Panc1 (cell line): ENCODE measurements at regions not wholly inside any gene's neighbourhood (a gene's known extent, or its start where the extent isn't known, plus 50 kb on each side); places are given as distances from the start of the nearest gene placed in this dataset.

Source experiments
- ATAC-seq: fragments of 200-7000 bp; cut with Tn5 transposase; 2 replicates; pipeline ENCODE4 v1.9.1; 2020; ENCODE audit warnings: mild to moderate bottlenecking, moderate library complexity
- BruUV-seq: library from RNA; stranded (reverse); fragments of 400-500 nt; replicated peaks from 2 replicates; lab custom pipeline; 2021; lab: Mats Ljungman, UMichigan
- CTCF ChIA-PET: fragments of 300-600 bp; sonication (Branson Sonifier 250); formaldehyde crosslinking; loops from one replicate; lab custom pipeline; 2022; ENCODE audit warnings: antibody characterized with exemption; lab: Charles Lee
- POLR2A ChIA-PET: fragments of 300-600 bp; sonication (Branson Sonifier 250); formaldehyde crosslinking; loops from one replicate; lab custom pipeline; 2022; ENCODE audit warnings: antibody characterized with exemption; lab: Charles Lee
- DNase-seq: peaks from one replicate; pipeline ENCODE4 v3.0.0-alpha.2; 2010; ENCODE audit warnings: low read depth, low spot score
- H3K27ac ChIP-seq: 2 replicates; pipeline ENCODE4 v1.5.1; 2011; ENCODE audit warnings: mild to moderate bottlenecking, low read length, inconsistent platforms
- H3K27me3 ChIP-seq: fragments of 200-500 bp; sonication (Bioruptor generic); 2 replicates; pipeline ENCODE4 v1.6.0; 2014; ENCODE audit warnings: low read length, inconsistent platforms; ENCODE audit not compliant: control insufficient read depth, insufficient read depth
- H3K36me3 ChIP-seq: fragments of 200-500 bp; sonication (Bioruptor generic); 2 replicates; pipeline ENCODE4 v1.5.1; 2014; ENCODE audit warnings: inconsistent platforms, mild to moderate bottlenecking, low read length, moderate library complexity; ENCODE audit not compliant: control insufficient read depth, insufficient read depth
- H3K4me1 ChIP-seq: 2 replicates; pipeline ENCODE4 v1.5.1; 2011; ENCODE audit warnings: inconsistent platforms, mild to moderate bottlenecking, low read length, moderate library complexity; ENCODE audit not compliant: control insufficient read depth, insufficient read depth
- H3K4me3 ChIP-seq, 2 experiments: 2 replicates each; pipeline ENCODE4 v1.5.1; 2011 to 2012; ENCODE audit warnings: low read depth in 2 of 2, low read length in 2 of 2, mild to moderate bottlenecking in 2 of 2, inconsistent platforms in 1 of 2, moderate library complexity in 1 of 2
- H3K9me3 ChIP-seq: fragments of 200-500 bp; sonication (Bioruptor generic); 2 replicates; pipeline ENCODE4 v1.5.1; 2014; ENCODE audit warnings: low read depth, mild to moderate bottlenecking, inconsistent platforms, low read length, moderate library complexity; ENCODE audit not compliant: control insufficient read depth, insufficient read depth
- POLR2AphosphoS5 ChIP-seq: IDR thresholded peaks from 2 replicates; pipeline ENCODE4 v1.6.1; 2012; ENCODE audit warnings: mild to moderate bottlenecking, low read depth, low read length, moderate library complexity
- REST ChIP-seq, 2 experiments: IDR thresholded peaks; 2 replicates each; pipeline ENCODE4 v1.6.1; 2011 to 2012; ENCODE audit warnings: low read depth in 2 of 2, control low read depth in 1 of 2, low read length in 1 of 2, mild to moderate bottlenecking in 1 of 2, moderate library complexity in 1 of 2; ENCODE audit not compliant: insufficient read depth in 1 of 2
- SIN3A ChIP-seq: IDR thresholded peaks from 2 replicates; pipeline ENCODE4 v1.6.1; 2012; ENCODE audit warnings: low read depth, mild to moderate bottlenecking, low read length, moderate library complexity, borderline replicate concordance; ENCODE audit not compliant: insufficient read depth
- TCF7L2 ChIP-seq: IDR thresholded peaks from 2 replicates; pipeline ENCODE4 v1.6.1; 2011; ENCODE audit warnings: mild to moderate bottlenecking, low read depth, low read length, inconsistent platforms
- in situ Hi-C: cut with HindIII; loops from 2 replicates; pipeline ENCODE4 v1.10.0; 2016; ENCODE audit warnings: low sequenced_read_pairs, low pct_unique_long_range_greater_than_20kb
- intact Hi-C: fragments of 100-400 bp; cut with micrococcal nuclease; formaldehyde crosslinking; loops from one replicate; pipeline ENCODE4 v1.10.0; 2022; ENCODE audit not compliant: unreplicated experiment
- TF ChIP-seq, protein P1 (sequence below): fragments of 450-650 bp; IDR thresholded peaks from 2 replicates; pipeline ENCODE4 v1.5.1; 2017; ENCODE audit warnings: mild to moderate bottlenecking

GRCh38 chr6:92979281-92979680 is 440.1 kb downstream of the EPHA7 start:
- ATAC-seq (no peak), DNase-seq (no peak)
- H3K4me1 ChIP-seq, result no peaks in the 10 kb centered on the region
- H3K4me3 ChIP-seq, result no peak overlapping the region
- H3K27me3 ChIP-seq, result no peaks in the 10 kb centered on the region
- H3K9me3 ChIP-seq, result no peaks in the 10 kb centered on the region
- ChIA-PET POLR2A (no interaction called here), CTCF (no interaction called here)
- BruUV-seq, result no TSS peak
- TF ChIP-seq SIN3A (no peak), TCF7L2 (no peak), POLR2AphosphoS5 (no peak), REST (IDR thresholded peaks at IDR 0.05; ENCODE audit: insufficient read depth in 1 of 2, low read depth in 2 of 2, low read length in 1 of 2) (no peak)
- TF ChIP-seq, protein P1, sequence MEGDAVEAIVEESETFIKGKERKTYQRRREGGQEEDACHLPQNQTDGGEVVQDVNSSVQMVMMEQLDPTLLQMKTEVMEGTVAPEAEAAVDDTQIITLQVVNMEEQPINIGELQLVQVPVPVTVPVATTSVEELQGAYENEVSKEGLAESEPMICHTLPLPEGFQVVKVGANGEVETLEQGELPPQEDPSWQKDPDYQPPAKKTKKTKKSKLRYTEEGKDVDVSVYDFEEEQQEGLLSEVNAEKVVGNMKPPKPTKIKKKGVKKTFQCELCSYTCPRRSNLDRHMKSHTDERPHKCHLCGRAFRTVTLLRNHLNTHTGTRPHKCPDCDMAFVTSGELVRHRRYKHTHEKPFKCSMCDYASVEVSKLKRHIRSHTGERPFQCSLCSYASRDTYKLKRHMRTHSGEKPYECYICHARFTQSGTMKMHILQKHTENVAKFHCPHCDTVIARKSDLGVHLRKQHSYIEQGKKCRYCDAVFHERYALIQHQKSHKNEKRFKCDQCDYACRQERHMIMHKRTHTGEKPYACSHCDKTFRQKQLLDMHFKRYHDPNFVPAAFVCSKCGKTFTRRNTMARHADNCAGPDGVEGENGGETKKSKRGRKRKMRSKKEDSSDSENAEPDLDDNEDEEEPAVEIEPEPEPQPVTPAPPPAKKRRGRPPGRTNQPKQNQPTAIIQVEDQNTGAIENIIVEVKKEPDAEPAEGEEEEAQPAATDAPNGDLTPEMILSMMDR, result no peak
- H3K36me3 ChIP-seq, result no peaks in the 10 kb centered on the region
- no peak overlapping the region for H3K27ac ChIP-seq
- intact Hi-C loops, result no loop called here
- in situ Hi-C loops, result no loop called here

- in situ Hi-C loops, result no loop called here
- Histone ChIP-seq H3K27ac (no peak overlapping the region), H3K9me3 (no peaks in the 10 kb centered on the region), H3K4me3 (no peak overlapping the region), H3K36me3 (no peaks in the 10 kb centered on the region), H3K27me3 (no peaks in the 10 kb centered on the region), H3K4me1 (no peaks in the 10 kb centered on the region)
- ChIA-PET CTCF (no interaction called here), POLR2A (no interaction called here)
- ATAC-seq (no peak), DNase-seq (no peak)
- BruUV-seq, result no TSS peak
- TF ChIP-seq SIN3A (no peak), POLR2AphosphoS5 (no peak), REST (IDR thresholded peaks at IDR 0.05; ENCODE audit: insufficient read depth in 1 of 2, low read depth in 2 of 2, low read length in 1 of 2) (no peak), TCF7L2 (no peak)
- TF ChIP-seq, protein P1, result no peak
- intact Hi-C loops, result no loop called here
Observed at GRCh38 chr6:92977018-92977417, 442.3 kb downstream of the EPHA7 start.
